ENCODE measurements at regions not wholly inside any gene's neighbourhood (a gene's known extent, or its start where the extent isn't known, plus 50 kb on each side); places are given as distances from the start of the nearest gene placed in this dataset.

DNA sequence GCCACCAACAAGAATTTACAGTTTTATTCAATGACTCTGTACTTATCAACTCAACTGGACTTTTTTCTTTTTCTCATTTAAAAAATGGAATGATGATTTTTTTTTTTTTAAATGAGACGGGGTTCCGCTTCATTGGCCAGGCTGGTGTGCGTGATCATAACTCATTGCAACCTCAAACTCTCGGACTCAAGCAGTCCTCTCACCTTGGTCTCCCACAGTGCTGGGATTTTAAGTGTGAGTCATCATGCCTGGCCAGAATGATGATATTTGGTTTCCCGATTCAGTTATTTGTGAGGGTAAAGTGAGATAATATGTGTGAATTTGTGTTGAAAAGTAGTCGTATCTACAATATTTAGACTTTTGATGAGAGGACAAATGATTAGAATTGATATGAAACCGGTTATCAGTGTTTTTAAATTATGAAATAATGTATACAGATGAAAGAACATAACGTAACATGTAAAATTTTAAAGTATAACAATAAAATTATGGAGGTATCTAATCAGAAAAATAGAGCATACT, 66.0 kb upstream of the UNC5C start:
- no peaks in the 10 kb centered on the region for H3K27me3 ChIP-seq
- peaks cover 0 to 3% (median 0%) of the 10 kb centered on the region in 4 donors for H3K4me1 ChIP-seq
- intact Hi-C loops (cut with DNase I; ENCODE audit: low total_unique reads), result no loop called here
- H3K9me3 ChIP-seq, result peaks cover 0 to 3% (median 0%) of the 10 kb centered on the region in 4 donors
- H3K27ac ChIP-seq, result no peak overlapping the region
- WGBS, 5 donors, result 73 to 89% (median 86%) methylated on average over 8 of the region's 8 CpGs
- DNase-seq, result no peak
- no peaks in the 10 kb centered on the region for H3K36me3 ChIP-seq
- TF ChIP-seq POLR2A (IDR thresholded peaks at IDR 0.05), result no peak
- no peak overlapping the region for H3K4me3 ChIP-seq

- TF ChIP-seq EP300 (IDR thresholded peaks at IDR 0.05) (no peak), POLR2AphosphoS5 (IDR thresholded peaks at IDR 0.05) (no peak), POLR2A (IDR thresholded peaks at IDR 0.05) (no peak)
- TF ChIP-seq, protein P1, sequence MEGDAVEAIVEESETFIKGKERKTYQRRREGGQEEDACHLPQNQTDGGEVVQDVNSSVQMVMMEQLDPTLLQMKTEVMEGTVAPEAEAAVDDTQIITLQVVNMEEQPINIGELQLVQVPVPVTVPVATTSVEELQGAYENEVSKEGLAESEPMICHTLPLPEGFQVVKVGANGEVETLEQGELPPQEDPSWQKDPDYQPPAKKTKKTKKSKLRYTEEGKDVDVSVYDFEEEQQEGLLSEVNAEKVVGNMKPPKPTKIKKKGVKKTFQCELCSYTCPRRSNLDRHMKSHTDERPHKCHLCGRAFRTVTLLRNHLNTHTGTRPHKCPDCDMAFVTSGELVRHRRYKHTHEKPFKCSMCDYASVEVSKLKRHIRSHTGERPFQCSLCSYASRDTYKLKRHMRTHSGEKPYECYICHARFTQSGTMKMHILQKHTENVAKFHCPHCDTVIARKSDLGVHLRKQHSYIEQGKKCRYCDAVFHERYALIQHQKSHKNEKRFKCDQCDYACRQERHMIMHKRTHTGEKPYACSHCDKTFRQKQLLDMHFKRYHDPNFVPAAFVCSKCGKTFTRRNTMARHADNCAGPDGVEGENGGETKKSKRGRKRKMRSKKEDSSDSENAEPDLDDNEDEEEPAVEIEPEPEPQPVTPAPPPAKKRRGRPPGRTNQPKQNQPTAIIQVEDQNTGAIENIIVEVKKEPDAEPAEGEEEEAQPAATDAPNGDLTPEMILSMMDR (IDR thresholded peaks at IDR 0.05), result no peak
- Histone ChIP-seq H3K27ac (no peak overlapping the region), H3K36me3 (no peaks in the 10 kb centered on the region), H3K4me3 (no peak overlapping the region), H3K4me1 (peaks cover 0 to 3% (median 0%) of the 10 kb centered on the region in 4 donors), H3K9me3 (no peaks in the 10 kb centered on the region), H3K27me3 (no peaks in the 10 kb centered on the region)
- DNase-seq, result no peak
- 68 to 80% (median 79%) methylated on average over 3 of the region's 3 CpGs for WGBS, 5 donors
- intact Hi-C loops (cut with DNase I; ENCODE audit: low total_unique reads), result no loop called here
Observed at GRCh38 chr4:95610061-95610569, 61.3 kb upstream of the UNC5C start.

DNA sequence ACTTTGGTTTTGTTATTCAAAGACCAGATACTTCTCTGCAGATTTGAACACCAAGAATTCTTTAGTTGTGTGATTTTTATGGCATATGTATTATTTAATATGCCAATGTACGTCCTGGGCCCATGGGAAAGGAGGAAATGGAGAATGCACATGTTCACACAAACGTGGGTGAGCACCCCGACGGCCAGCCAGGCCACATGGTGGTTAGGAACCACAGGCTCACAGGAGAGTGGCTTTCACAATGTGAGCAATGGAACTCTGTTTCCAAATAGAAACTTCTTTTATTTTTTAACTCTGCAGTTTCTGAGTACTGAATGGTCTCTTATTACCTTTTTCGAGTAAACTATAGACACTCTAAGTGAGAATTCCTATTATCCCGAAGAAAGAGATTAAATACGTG, 58.0 kb upstream of the UNC5C start:
- Histone ChIP-seq H3K36me3 (no peaks in the 10 kb centered on the region), H3K9me3 (no peaks in the 10 kb centered on the region), H3K4me3 (no peak overlapping the region), H3K27ac (no peak overlapping the region), H3K27me3 (no peaks in the 10 kb centered on the region), H3K4me1 (no peaks in the 10 kb centered on the region)
- intact Hi-C loops (cut with DNase I; ENCODE audit: low total_unique reads), result no loop called here
- TF ChIP-seq POLR2A (IDR thresholded peaks at IDR 0.05) (no peak), POLR2AphosphoS5 (IDR thresholded peaks at IDR 0.05) (no peak), EP300 (IDR thresholded peaks at IDR 0.05) (no peak)
- TF ChIP-seq, protein P1 (IDR thresholded peaks at IDR 0.05), result no peak
- DNase-seq, result no peak
- WGBS, 5 donors, result 72 to 84% (median 82%) methylated on average over 7 of the region's 7 CpGs

- Histone ChIP-seq H3K36me3 (no peaks in the 10 kb centered on the region), H3K4me1 (no peaks in the 10 kb centered on the region), H3K27ac (no peak overlapping the region), H3K9me3 (no peaks in the 10 kb centered on the region), H3K27me3 (no peaks in the 10 kb centered on the region), H3K4me3 (no peak overlapping the region)
- no peak for DNase-seq
- intact Hi-C loops (cut with DNase I; ENCODE audit: low total_unique reads), result no loop called here
- no peak for TF ChIP-seq POLR2AphosphoS5 (IDR thresholded peaks at IDR 0.05)
- TF ChIP-seq, protein P1 (IDR thresholded peaks at IDR 0.05), result no peak
- no peak for TF ChIP-seq EP300 (IDR thresholded peaks at IDR 0.05)
- no peak for TF ChIP-seq POLR2A (IDR thresholded peaks at IDR 0.05)
- WGBS, 5 donors, result 61 to 79% (median 72%) methylated on average over 4 of the region's 4 CpGs
Observed at GRCh38 chr4:95603393-95603792, 54.6 kb upstream of the UNC5C start.

DNA sequence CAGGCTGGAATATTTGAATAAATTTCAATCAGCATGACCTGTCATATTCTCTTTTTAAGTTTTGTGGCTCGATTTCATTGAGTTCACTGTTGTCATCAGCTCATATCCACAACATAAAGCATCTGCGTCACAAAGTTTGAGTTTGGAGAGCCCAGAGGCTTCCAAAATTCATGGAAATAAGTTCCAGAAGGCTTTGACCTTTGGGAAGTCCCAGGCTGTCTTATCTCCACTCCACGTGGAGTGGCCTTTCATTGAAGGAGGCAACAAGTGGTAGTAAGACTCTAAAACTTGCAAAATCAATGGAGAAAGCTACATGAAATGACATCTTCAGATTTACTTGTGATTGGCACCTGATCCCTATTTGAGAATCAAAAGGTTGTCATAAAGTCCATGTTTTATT, 54.1 kb upstream of the UNC5C start:
- no peak for DNase-seq
- Histone ChIP-seq H3K4me1 (no peaks in the 10 kb centered on the region), H3K27me3 (no peaks in the 10 kb centered on the region), H3K9me3 (no peaks in the 10 kb centered on the region), H3K36me3 (no peaks in the 10 kb centered on the region), H3K27ac (no peak overlapping the region), H3K4me3 (no peak overlapping the region)
- intact Hi-C loops (cut with DNase I; ENCODE audit: low total_unique reads), result no loop called here
- TF ChIP-seq POLR2A (IDR thresholded peaks at IDR 0.05), result no peak
- no peak for TF ChIP-seq POLR2AphosphoS5 (IDR thresholded peaks at IDR 0.05)
- TF ChIP-seq EP300 (IDR thresholded peaks at IDR 0.05), result no peak
- TF ChIP-seq, protein P1 (IDR thresholded peaks at IDR 0.05), result no peak
- WGBS, 5 donors, result 63 to 74% (median 65%) methylated on average over 3 of the region's 3 CpGs

All from stomach (tissue), 8 donors.